Common myeloid progenitor, CD34-positive (primary cell): ENCODE measurements at regions not wholly inside any gene's neighbourhood (a gene's known extent, or its start where the extent isn't known, plus 50 kb on each side); places are given as distances from the start of the nearest gene placed in this dataset.

Experiments
- CTCF ChIA-PET: fragments of 350-600 bp; sonication (Branson Sonifier 250); formaldehyde crosslinking; loops from one replicate; lab custom pipeline; 2021; ENCODE audit warnings: antibody characterized with exemption; lab: Charles Lee
- POLR2A ChIA-PET: fragments of 350-600 bp; sonication (Branson Sonifier 250); formaldehyde crosslinking; loops from one replicate; lab custom pipeline; 2021; ENCODE audit warnings: antibody characterized with exemption; lab: Charles Lee
- DNase-seq, 3 donors: peaks; one replicate each; pipeline versions ENCODE4 v3.0.0 to v3.0.0-alpha.2; 2013
- H3K27ac ChIP-seq, 2 experiments: 1 replicate in 1 of 2; 2 replicates in 1 of 2; pipeline ENCODE4 v1.7.0; 2013; ENCODE audit warnings: inconsistent platforms in 2 of 2, low read length in 2 of 2, mild to moderate bottlenecking in 2 of 2, low read depth in 1 of 2, moderate library complexity in 1 of 2; ENCODE audit not compliant: severe bottlenecking in 2 of 2, insufficient read depth in 1 of 2, poor library complexity in 1 of 2
- H3K27me3 ChIP-seq, 5 experiments: replicated peaks in 2 of 5; 1 replicate in 3 of 5; 2 replicates in 2 of 5; pipeline versions ENCODE4 v1.6.1 to v1.7.0; 2013; ENCODE audit warnings: low read length in 4 of 5, mild to moderate bottlenecking in 2 of 5, moderate library complexity in 2 of 5, inconsistent platforms in 1 of 5; ENCODE audit not compliant: insufficient read depth in 5 of 5, control insufficient read depth in 4 of 5
- H3K36me3 ChIP-seq, 4 experiments: 1 replicate in 2 of 4; 2 replicates in 2 of 4; pipeline versions ENCODE4 v1.6.1 to v1.7.0; 2013; ENCODE audit warnings: low read length in 3 of 4, control low read depth in 1 of 4, mild to moderate bottlenecking in 1 of 4; ENCODE audit not compliant: control insufficient read depth in 4 of 4, insufficient read depth in 4 of 4
- H3K4me1 ChIP-seq, 4 experiments: 1 replicate in 3 of 4; 2 replicates in 1 of 4; pipeline versions ENCODE4 v1.6.1 to v1.7.1; 2013; ENCODE audit warnings: low read length in 3 of 4, mild to moderate bottlenecking in 3 of 4, control low read depth in 1 of 4, inconsistent platforms in 1 of 4, moderate library complexity in 1 of 4; ENCODE audit not compliant: control insufficient read depth in 4 of 4, insufficient read depth in 4 of 4; ENCODE audit errors: control extremely low read depth in 1 of 4
- H3K4me3 ChIP-seq, 7 experiments: 1 replicate in 4 of 7; 2 replicates in 3 of 7; pipeline versions ENCODE4 v1.5.1 to v1.7.0; 2013; ENCODE audit warnings: mild to moderate bottlenecking in 7 of 7, low read length in 6 of 7, moderate library complexity in 6 of 7, inconsistent platforms in 2 of 7, low read depth in 2 of 7, control low read depth in 1 of 7; ENCODE audit not compliant: insufficient read depth in 4 of 7, control insufficient read depth in 1 of 7; ENCODE audit errors: extremely low read depth in 1 of 7
- H3K9me3 ChIP-seq, 5 experiments: 1 replicate in 4 of 5; 2 replicates in 1 of 5; pipeline versions ENCODE4 v1.6.1 to v1.7.1; 2013; ENCODE audit warnings: low read length in 4 of 5, mild to moderate bottlenecking in 2 of 5, inconsistent platforms in 1 of 5, low read depth in 1 of 5, moderate library complexity in 1 of 5; ENCODE audit not compliant: control insufficient read depth in 4 of 5, insufficient read depth in 2 of 5; ENCODE audit errors: control extremely low read depth in 1 of 5
- WGBS: methylation state at CpG from one replicate; pipeline ENCODE4 v1.1.5; 2013; ENCODE audit not compliant: insufficient coverage; 5-methylcytosine and 5-hydroxymethylcytosine counted together

DNA sequence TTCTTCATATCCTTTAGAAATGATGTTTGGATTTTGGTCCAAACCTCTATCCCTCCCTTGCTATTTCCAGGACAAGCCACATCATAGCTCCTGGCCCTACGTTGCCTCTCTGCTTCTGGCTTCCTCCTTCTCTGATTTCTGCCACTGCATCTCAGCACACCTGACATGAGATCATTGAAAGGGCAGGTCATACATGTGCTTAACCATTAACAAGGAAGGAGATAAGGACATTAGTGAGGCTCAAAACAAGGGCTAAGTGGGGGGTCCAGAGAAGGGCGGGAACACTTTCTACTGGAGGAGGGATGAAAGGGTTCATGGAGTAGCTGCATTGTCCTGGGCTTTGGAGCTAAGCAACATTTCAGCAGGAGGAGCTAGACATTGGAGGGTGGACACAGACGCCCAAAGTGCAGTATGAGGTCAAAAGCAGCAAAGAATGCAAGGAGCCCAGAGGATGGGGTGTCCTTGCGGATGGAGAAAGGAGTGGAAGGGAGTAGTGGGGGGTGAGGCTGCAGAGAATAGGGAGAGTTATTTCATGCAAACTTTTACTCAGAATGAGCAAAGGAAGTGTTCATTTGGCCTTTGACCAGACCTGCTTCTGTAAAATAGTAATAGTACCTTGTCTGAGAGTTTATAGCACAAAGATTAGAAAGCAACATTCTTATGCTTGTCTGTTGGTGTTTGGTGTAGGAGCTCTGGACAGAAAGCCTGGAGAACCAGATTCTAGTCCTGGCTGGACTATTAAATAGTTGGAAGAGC, 102.4 kb upstream of the CREB5 start:
- Histone ChIP-seq H3K4me1 (no peaks in the 10 kb centered on the region), H3K4me3 (no peak overlapping the region), H3K36me3 (no peaks in the 10 kb centered on the region), H3K27ac (no peak overlapping the region), H3K27me3 (peaks cover 0 to 34% (median 14%) of the 10 kb centered on the region in 5 experiments), H3K9me3 (no peaks in the 10 kb centered on the region)
- DNase-seq: no peak
- WGBS: 73% methylated on average over 4 of the region's 4 CpGs
- ChIA-PET POLR2A (no interaction called here), CTCF (no interaction called here)

DNA sequence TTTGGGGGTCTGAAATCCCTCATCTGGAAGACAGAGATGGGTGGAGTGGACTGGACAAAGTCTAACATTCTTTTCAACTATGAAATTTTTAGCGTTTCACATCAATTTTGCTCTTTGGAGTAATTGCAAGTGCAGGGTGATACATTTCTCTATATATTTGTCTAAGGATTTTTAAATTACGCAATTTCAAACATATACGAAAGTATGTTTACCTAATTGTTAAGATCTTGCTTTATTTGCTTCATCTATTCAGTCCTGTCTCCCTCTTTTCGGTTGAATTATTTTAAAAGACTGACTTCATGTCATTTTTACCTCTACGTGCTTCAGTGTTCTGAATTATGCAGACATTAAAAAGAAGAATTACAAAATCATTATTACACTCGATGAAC, 101.9 kb upstream of the CREB5 start:
- ChIA-PET POLR2A (no interaction called here), CTCF (no interaction called here)
- no peak overlapping the region for H3K4me3 ChIP-seq
- no peaks in the 10 kb centered on the region for H3K4me1 ChIP-seq
- H3K9me3 ChIP-seq: no peaks in the 10 kb centered on the region
- DNase-seq: no peak
- 89% methylated on average over 3 of the region's 6 CpGs for WGBS
- peaks cover 0 to 39% (median 17%) of the 10 kb centered on the region in 5 experiments for H3K27me3 ChIP-seq
- no peaks in the 10 kb centered on the region for H3K36me3 ChIP-seq
- H3K27ac ChIP-seq: no peak overlapping the region

DNA sequence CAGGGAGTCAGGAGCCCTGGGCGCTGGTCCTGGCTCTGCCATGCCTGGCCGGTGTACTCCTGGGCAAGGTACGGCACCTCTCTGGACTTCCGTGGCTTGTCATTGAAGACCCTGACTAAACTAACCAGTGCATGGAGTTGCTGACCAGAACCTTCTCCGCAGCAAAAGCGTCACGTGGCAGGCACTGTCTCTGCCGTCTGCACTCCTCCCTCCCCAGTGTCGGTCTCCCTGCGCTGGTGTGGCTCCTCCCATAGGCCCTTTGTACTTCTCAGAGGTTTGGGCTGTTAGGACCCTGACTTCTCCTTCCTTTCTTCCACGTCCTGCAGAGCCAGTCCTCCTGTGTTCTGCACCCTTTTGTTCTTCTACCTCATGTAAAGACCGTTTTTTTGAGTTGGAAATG, 100.6 kb upstream of the CREB5 start:
- CTCF ChIA-PET: no interaction called here
- no peak overlapping the region for H3K27ac ChIP-seq
- POLR2A ChIA-PET: no interaction called here
- H3K27me3 ChIP-seq: peaks cover 0 to 51% (median 26%) of the 10 kb centered on the region in 5 experiments
- no peaks in the 10 kb centered on the region for H3K9me3 ChIP-seq
- whole genome bisulfite sequencing: 96% methylated on average over 10 of the region's 12 CpGs
- H3K4me1 ChIP-seq: no peaks in the 10 kb centered on the region
- no peaks in the 10 kb centered on the region for H3K36me3 ChIP-seq
- DNase-seq: no peak
- H3K4me3 ChIP-seq: no peak overlapping the region

DNA sequence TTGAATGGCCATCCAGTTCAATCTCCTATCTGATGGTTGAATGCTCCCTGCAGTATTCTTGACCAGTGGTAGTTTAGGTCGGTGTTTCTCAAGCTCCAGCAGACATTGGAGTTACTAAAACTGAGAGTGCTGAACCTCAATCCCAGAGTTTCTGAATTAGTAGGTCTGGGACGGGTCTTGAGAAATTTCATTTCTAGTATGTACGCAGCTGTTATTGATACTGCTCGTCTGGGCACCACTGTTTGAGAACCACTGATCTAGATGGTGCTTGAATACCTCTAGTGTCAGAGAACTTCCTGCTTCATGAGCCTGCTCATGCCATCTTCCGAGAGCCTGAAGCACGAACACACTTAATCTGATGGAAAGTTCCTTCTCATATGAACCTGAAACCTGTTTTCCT, 99.4 kb upstream of the CREB5 start:
- DNase-seq: no peak
- Histone ChIP-seq H3K9me3 (no peaks in the 10 kb centered on the region), H3K4me3 (no peak overlapping the region), H3K27me3 (peaks cover 0 to 57% (median 26%) of the 10 kb centered on the region in 5 experiments), H3K27ac (no peak overlapping the region), H3K36me3 (no peaks in the 10 kb centered on the region), H3K4me1 (no peaks in the 10 kb centered on the region)
- ChIA-PET CTCF (no interaction called here), POLR2A (no interaction called here)
- WGBS: 93% methylated on average over 4 of the region's 6 CpGs

DNA sequence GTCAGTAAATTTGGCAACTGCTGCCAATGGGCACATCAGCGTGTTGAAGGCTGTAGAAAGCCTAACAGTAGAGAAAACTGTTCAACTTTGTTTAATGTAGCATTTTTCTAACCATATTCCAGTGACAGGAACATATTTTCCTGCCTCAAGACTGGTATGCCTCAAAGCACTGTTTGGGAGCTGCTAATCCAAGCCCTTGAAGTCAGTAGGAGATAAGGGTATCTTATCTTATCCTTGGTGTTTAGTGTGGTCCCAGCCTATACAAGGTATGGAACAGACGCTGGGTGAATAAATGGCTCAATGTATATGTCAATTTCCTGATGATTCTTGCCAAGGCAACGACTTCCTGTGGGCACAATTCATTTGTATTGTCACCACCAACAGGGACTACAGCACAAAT, 97.5 kb upstream of the CREB5 start:
- Histone ChIP-seq H3K36me3 (no peaks in the 10 kb centered on the region), H3K27ac (no peak overlapping the region), H3K4me1 (no peaks in the 10 kb centered on the region), H3K27me3 (peaks cover 0 to 58% (median 30%) of the 10 kb centered on the region in 5 experiments), H3K4me3 (no peak overlapping the region), H3K9me3 (no peaks in the 10 kb centered on the region)
- POLR2A ChIA-PET: no interaction called here
- no peak for DNase-seq
- 58% methylated on average over 2 of the region's 3 CpGs for WGBS
- CTCF ChIA-PET: interaction anchor here (1.8 kb wide), 1 partner anchor 16 kb away, joined by 5 read pairs; no protein-coding TSS in a partner anchor

DNA sequence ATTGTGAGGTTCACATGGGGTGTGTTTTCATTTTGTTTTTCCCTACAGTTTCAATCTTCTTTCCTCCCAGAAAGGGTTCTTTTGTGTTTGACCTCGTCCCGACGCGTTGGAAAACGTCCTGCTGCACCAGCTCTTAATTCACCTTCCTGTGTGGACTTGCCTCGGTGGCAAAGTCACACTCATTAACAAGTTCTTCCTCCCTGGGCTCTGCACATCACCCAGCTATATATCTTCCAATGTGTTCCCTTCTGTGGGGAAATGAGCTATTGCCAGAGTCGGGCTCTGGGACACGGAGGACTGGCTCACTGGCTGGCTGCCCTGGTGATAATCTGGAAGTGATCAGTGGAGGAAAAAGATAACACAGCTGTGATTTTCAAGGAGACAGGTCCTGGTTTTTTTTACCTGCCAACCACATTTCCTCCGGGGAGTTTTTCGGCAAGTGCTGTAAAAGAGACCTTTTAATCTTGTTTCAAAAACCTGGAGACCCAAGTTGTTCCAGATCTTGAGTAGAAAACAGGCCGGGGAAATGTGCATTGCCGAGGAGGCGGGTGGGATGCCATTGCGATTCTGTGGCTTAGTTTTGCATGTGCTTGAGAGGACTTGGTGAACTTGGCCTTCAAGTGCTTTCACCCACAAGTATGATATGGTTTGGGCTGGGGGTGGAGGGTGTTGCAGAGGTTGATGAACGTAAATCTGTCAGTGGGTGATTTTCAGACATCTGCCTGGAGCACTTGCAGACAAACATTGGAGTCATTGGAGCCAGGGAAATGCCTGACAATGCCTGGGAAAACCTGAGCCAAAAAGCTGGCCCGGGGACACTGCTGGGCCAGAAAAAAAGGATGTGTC, 96.5 kb upstream of the CREB5 start:
- 38% methylated on average over 15 of the region's 16 CpGs for WGBS
- Histone ChIP-seq H3K36me3 (no peaks in the 10 kb centered on the region), H3K27me3 (peaks cover 0 to 58% (median 30%) of the 10 kb centered on the region in 5 experiments), H3K27ac (no peak overlapping the region), H3K4me3 (no peak overlapping the region), H3K9me3 (no peaks in the 10 kb centered on the region), H3K4me1 (no peaks in the 10 kb centered on the region)
- no peak for DNase-seq
- POLR2A ChIA-PET: no interaction called here
- CTCF ChIA-PET: no interaction called here

DNA sequence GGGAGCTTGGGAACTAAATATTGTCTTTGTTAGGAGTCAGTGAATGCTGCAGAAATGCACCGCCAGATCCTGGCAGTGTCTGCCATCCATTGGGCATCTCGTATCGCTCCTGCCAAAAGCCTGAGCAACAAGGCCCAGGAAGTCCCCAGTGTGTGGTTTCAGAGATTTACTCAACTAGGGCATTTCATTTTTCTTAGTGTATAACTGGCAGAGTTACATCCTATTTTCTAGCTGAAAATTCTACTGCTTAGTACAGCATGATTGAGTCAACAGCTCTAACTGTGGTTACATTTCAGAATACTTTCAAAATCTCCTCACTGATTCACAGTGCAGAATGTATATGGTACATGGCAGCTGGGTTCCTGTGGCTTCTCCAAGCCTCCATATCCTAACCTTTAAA, 95.8 kb upstream of the CREB5 start:
- ChIA-PET POLR2A (no interaction called here), CTCF (no interaction called here)
- Histone ChIP-seq H3K36me3 (no peaks in the 10 kb centered on the region), H3K27ac (no peak overlapping the region), H3K27me3 (peaks cover 0 to 56% (median 30%) of the 10 kb centered on the region in 5 experiments), H3K9me3 (no peaks in the 10 kb centered on the region), H3K4me1 (no peaks in the 10 kb centered on the region), H3K4me3 (no peak overlapping the region)
- DNase-seq: no peak
- WGBS: 94% methylated on average over 3 of the region's 3 CpGs
